Activated CD8-positive, alpha-beta memory T cell treated with anti-CD3 and anti-CD28 coated beads for 1 hour (primary cell): ENCODE measurements at regions not wholly inside any gene's neighbourhood (a gene's known extent, or its start where the extent isn't known, plus 50 kb on each side); places are given as distances from the start of the nearest gene placed in this dataset.

ENCODE experiments used
- DNase-seq, 2 donors: peaks; one replicate each; pipeline ENCODE4 v3.0.0-alpha.2; 2020; ENCODE audit warnings: low read depth in 1 of 2; ENCODE audit errors: extremely low read depth in 1 of 2

DNA sequence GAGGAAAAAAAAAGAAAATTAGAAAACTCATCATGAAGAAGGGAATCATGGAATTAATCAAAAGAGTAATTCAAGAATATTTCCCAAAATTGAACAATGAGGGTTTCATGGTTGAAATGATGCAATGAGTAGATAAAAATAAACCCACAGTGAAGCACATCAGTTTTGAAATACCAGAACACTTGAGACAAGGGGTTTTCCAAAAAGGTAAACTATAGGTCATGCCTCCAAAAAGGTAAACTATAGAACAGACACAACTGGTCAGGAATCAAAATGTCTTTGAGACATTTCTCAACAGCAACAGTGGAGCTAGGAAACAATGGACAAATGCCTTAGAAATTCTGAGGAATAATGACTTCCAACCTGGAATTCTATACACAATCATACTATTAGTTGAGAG, 60.2 kb upstream of the PCSK5 start:
- no peak for DNase-seq

DNA sequence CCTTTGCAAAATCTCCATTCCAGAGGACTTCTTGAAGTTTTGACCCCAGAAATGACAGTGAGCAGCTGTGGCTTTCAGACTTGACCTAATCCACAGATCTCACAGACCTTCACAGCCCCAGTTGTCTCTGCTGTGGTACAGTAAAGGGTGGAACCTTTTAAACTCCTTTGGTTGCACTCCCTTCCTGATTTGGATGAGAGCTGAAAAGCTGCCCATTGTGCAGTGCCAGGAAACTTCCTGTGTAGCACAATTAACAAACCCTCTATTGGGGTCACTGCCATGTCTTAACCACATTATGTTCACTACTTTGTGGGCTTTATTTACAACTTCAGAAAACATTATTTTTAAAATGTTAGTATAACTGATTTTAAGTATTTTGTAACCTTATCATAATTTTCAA, 56.7 kb upstream of the PCSK5 start:
- DNase-seq: no peak

DNA sequence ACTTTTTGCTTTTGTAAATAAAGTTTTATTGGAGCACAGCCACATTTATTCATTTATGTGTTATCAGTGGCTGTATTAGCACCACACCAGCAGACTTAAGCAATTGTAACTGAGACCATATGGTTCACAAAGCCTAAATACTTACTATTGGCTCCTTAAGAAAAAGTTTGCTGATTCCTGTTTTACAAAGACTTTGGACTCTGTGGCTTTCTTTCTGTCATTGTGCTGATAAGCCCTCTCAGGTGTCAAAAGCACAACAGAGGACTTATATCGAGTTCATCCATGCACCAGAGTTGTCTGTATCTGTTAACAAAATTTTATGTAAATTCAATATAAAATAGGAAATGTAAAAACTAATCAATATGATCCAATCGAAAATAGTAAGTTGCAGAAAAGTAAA, 55.6 kb upstream of the PCSK5 start:
- no peak for DNase-seq
